Activated CD4-positive, CD25-positive, alpha-beta regulatory T cell treated with anti-CD3 and anti-CD28 coated beads, Interleukin-2, amount 50 U/mL, for 16 hours (primary cell): ENCODE measurements at regions not wholly inside any gene's neighbourhood (a gene's known extent, or its start where the extent isn't known, plus 50 kb on each side); places are given as distances from the start of the nearest gene placed in this dataset.

ENCODE experiments used
- DNase-seq: peaks from one replicate; pipeline ENCODE4 v3.0.0-alpha.2; 2020; ENCODE audit warnings: low read depth, low spot score

DNA sequence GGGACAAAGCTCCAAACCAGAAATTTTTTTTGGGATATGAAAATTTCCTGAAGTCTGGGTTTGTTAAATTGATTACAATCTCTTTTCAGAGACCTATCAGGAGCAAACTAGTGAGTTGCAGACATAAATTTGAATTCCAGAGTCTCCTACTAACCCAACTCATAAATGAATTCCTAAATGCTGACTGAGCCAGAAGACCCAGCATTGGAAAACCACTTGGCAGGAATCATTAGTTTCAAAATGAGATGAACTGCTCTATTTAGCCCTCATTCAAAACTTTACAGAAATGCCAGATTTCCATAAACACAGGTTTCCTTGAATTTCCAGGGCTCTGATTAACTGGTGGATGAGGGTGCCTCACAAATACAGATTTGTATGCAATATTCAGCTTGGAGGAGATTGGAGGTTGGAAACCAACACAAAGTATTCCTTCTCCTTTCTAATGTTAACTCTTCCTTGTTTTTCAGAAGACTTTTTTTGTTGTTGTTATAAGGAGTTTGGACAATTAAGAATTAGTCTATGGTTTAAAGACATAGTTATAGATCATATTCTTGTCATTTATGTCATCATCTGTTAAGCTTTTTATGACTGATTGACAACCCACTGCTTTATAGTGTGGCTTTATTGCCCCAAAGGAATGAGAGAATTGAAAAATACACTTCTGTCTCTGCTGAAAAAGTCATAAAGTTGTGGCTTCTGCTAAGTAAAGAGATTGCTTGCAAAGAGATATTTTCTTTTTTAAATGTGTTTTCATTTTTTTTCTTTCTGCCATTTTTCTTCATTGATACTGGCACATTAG lies 222.8 kb downstream of the HLX start:
- no peak for DNase-seq

GRCh38 chr1:221104596-221104995 lies 225.4 kb downstream of the HLX start:
- no peak for DNase-seq

GRCh38 chr1:221105578-221105977 lies 226.3 kb downstream of the HLX start:
- DNase-seq: no peak

GRCh38 chr1:221106616-221107015 lies 227.4 kb downstream of the HLX start:
- no peak for DNase-seq

GRCh38 chr1:221109930-221110329 lies 230.7 kb downstream of the HLX start:
- DNase-seq: no peak

- DNase-seq: no peak
These were observed 237.9 kb downstream of the HLX start for GRCh38 chr1:221117133-221117532.

DNA sequence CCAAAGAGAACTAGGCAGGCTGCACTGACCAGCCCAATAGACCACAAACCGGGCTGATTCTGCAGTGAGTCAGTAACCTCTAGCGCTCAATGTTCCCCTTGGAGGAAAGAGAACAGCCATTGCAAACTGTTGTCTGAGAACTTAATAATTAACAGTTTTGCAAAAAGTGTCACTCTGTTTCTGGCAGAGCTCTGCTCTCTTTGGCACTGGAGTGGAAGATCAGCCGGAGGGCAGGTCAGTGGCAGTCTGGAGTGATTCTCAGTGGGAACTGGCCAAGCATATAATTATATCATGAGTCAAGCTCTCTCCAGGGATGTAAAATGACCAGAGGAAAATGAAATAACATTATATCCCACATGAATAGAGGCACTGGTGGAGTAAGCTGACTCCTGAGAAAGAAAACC lies 238.3 kb downstream of the HLX start:
- no peak for DNase-seq

- no peak for DNase-seq
These were observed 239.1 kb downstream of the HLX start for GRCh38 chr1:221118176-221118937.

GRCh38 chr1:221118938-221119320 lies 239.7 kb downstream of the HLX start:
- no peak for DNase-seq

DNA sequence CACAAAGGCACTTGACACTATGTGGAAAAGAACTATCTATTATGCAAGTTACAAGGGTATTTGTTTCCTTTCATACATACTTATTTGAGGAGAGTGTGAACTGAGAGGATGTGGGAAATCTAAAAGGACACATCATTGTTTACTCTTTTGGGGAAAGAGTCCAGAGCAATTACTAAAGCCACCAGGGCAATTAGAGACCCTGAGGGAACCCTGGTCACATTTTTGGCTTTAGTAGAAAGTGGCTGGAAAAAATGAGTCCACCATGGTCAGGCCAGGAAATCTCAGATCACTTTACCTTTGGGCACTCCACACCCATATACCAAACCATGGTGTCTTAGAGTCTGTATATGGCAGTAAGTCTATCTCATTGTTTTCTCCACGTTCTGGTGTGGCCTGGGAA lies 243.3 kb downstream of the HLX start:
- no peak for DNase-seq

GRCh38 chr1:221125976-221126375 lies 246.7 kb downstream of the HLX start:
- DNase-seq: no peak

- no peak for DNase-seq
These were observed 258.4 kb downstream of the HLX start for GRCh38 chr1:221137666-221138065.

DNA sequence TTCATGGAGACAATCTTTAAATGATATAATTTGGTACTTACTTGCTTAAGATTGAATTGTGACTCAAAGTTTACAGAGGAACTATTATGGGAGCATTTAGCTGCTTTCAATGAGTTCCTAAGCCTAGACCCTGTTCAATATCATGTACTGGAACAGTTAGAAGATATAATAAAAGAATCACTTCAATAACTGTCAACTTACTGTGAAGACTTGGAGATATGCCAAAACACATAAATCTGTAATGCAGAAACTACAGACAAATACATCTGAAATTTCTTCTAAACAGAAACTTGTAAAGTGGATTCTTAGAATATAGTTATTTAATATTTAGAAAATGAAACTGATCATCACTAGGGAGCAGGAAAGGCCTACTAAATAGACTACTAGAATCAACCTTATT lies 259.3 kb downstream of the HLX start:
- DNase-seq: no peak

DNA sequence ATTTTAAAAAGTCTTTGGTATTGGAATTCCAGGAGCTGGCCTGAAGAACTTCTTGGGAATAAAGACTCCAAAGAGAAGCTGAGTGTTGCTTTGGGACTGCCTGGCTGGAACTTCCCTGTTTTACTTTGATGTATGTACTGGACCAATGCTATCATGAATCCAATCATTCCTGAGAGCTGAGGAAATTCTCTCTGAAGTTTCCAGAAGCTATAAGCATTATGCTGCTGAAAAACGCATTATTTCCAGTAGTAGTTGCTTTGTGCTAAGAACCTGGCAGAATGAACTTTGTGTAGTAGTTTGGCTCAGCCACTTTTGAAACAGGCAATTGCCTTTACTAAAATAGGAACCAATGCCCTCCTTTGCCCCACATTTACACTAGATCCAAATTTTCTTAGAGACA lies 260.7 kb downstream of the HLX start:
- DNase-seq: no peak

GRCh38 chr1:221141096-221141495 lies 261.9 kb downstream of the HLX start:
- no peak for DNase-seq

- no peak for DNase-seq
These were observed 262.5 kb downstream of the HLX start for GRCh38 chr1:221141606-221142285.

- no peak for DNase-seq
These were observed 269.4 kb downstream of the HLX start for GRCh38 chr1:221148660-221149059.

- DNase-seq: no peak
These were observed 269.9 kb downstream of the HLX start for GRCh38 chr1:221149111-221149510.

- no peak for DNase-seq
These were observed 270.4 kb downstream of the HLX start for GRCh38 chr1:221149555-221150075.

- no peak for DNase-seq
These were observed 271.8 kb downstream of the HLX start for GRCh38 chr1:221150996-221151395.

DNA sequence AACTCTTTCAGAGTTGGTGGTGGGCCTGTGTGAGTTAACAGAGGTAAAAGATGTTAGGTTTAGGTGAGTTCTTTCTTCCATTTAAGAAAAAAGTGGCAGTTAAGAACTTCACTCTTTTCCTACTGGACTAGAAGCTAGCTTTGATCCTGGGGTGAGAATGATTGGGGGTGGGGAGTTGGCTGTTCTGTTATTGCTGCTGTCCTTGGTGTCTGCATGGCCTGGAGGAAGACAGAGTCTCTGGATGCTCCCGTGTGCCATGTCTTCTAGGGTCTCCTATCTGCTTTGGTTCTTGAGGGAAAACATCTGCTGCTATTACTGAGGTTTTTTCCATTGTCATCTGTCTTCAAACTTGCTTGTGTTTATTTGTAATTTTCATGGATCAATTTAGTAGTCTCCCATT lies 275.7 kb downstream of the HLX start:
- DNase-seq: no peak

DNA sequence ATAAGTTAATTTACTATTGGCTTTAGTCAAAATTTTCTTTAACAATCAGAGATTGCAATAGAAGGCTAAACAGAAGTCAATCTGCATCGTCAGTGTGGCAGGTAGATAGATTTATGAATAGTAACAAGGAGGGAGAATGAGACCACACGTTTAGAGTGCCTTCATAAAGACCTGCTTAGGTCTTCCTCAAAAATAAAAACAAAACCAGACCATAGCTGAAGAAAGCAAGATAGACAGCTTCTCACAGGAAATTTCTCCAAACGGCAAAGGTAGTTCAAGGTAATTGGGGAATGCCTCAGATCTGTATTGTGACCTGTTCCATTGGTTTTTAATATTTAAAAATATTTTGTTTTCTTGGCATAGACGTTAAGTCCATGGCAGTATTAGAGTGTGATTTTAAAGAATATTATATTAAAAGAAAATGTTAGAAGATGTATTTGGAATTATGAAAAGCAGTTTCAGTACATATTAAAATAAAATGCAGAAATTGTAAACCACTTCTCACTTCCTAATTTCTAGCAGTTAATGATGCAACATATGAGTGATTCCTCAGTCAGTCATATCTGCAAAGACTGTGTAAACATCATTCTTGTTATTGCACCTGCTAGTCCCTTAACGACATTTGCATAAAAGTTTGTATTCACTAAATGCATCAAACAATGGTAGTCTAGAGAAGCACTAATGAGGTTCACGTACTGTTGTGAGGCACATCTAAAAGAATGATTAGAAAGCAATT lies 278.0 kb downstream of the HLX start:
- DNase-seq: no peak
